AML-193 (cell line): ENCODE measurements at regions not wholly inside any gene's neighbourhood (a gene's known extent, or its start where the extent isn't known, plus 50 kb on each side); places are given as distances from the start of the nearest gene placed in this dataset.
"Not testable (repeated sequence)": the region's sequence is repeated elsewhere in the genome, so short reads cannot be mapped to it uniquely, and the experiment has no call there.

ENCODE experiments used
- DNase-seq, 2 experiments: peaks; one replicate each; lab custom pipeline; 2025; lab: John Stamatoyannopoulos, UW

- DNase-seq: no peak
These were observed 120.3 kb downstream of the TMEM30B start for GRCh38 chr14:61160798-61161197.

GRCh38 chr14:61154641-61155040, 126.5 kb downstream of the TMEM30B start:
- DNase-seq: no peak

GRCh38 chr14:61153914-61154545, 127.1 kb downstream of the TMEM30B start:
- DNase-seq: no peak

GRCh38 chr14:61153431-61153830, 127.7 kb downstream of the TMEM30B start:
- DNase-seq: no peak

- no peak for DNase-seq
These were observed 128.2 kb downstream of the TMEM30B start for GRCh38 chr14:61152851-61153364.

GRCh38 chr14:61151251-61151650, 129.9 kb downstream of the TMEM30B start:
- DNase-seq: no peak

- DNase-seq: no peak
These were observed 130.3 kb downstream of the TMEM30B start for GRCh38 chr14:61150851-61151250.

GRCh38 chr14:61149896-61150295, 131.2 kb downstream of the TMEM30B start:
- DNase-seq: no peak

- DNase-seq: no peak
These were observed 132.3 kb downstream of the TMEM30B start for GRCh38 chr14:61148742-61149350.

- DNase-seq: no peak
These were observed 133.1 kb downstream of the TMEM30B start for GRCh38 chr14:61147831-61148549.

- DNase-seq: no peak
These were observed 133.7 kb downstream of the TMEM30B start for GRCh38 chr14:61147381-61147821.

GRCh38 chr14:61146899-61147298, 134.2 kb downstream of the TMEM30B start:
- DNase-seq: no peak

GRCh38 chr14:61145903-61146481, 135.1 kb downstream of the TMEM30B start:
- no peak for DNase-seq

GRCh38 chr14:61145034-61145902, 135.9 kb downstream of the TMEM30B start:
- DNase-seq: no peak

GRCh38 chr14:61144117-61145033, 136.8 kb downstream of the TMEM30B start:
- DNase-seq: not testable (repeated sequence)

GRCh38 chr14:61140872-61141271, 140.3 kb downstream of the TMEM30B start:
- no peak for DNase-seq

GRCh38 chr14:61140271-61140670, 140.9 kb downstream of the TMEM30B start:
- no peak for DNase-seq

- no peak for DNase-seq
These were observed 142.0 kb downstream of the TMEM30B start for GRCh38 chr14:61139006-61139599.

GRCh38 chr14:61132894-61133293, 148.2 kb downstream of the TMEM30B start:
- no peak for DNase-seq

- no peak for DNase-seq
These were observed 148.8 kb downstream of the TMEM30B start for GRCh38 chr14:61132336-61132735.
